OCI-LY3 (cell line): ENCODE measurements at regions not wholly inside any gene's neighbourhood (a gene's known extent, or its start where the extent isn't known, plus 50 kb on each side); places are given as distances from the start of the nearest gene placed in this dataset.
A peak's percentile ranks its signal among the peaks of the same experiment; 100 is the strongest.

Source experiments
- H2AFZ ChIP-seq: fragments of 200-600, 300-600 bp; shearing (Covaris generic); 2 replicates; pipeline ENCODE4 v1.6.0; 2014; ENCODE audit warnings: antibody characterized with exemption, low read depth, low read length
- H3K27ac ChIP-seq: fragments of 200-600, 300-600 bp; sonication (generic); 2 replicates; pipeline ENCODE4 v1.5.1; 2014; ENCODE audit warnings: mild to moderate bottlenecking, low read length, moderate library complexity, mixed read lengths
- H3K27me3 ChIP-seq: fragments of 200-600, 300-600 bp; sonication (generic); 2 replicates; pipeline ENCODE4 v1.6.1; 2014; ENCODE audit warnings: low read depth, low read length, mixed read lengths
- H3K36me3 ChIP-seq: fragments of 200-600, 300-600 bp; sonication (generic); replicated peaks from 2 replicates; pipeline ENCODE3; 2014; ENCODE audit warnings: low read depth, low read length, mixed read lengths
- H3K4me1 ChIP-seq: fragments of 300-600, 200-600 bp; sonication (generic); 2 replicates; pipeline ENCODE4 v1.6.1; 2014; ENCODE audit warnings: low read length, mixed read lengths
- H3K4me2 ChIP-seq: fragments of 200-600, 300-600 bp; sonication (generic); 2 replicates; pipeline ENCODE4 v1.6.1; 2014; ENCODE audit warnings: low read length, mixed read lengths
- H3K4me3 ChIP-seq: fragments of 300-600, 200-600 bp; sonication (generic); 2 replicates; pipeline ENCODE4 v1.5.1; 2014; ENCODE audit warnings: antibody characterized with exemption, mild to moderate bottlenecking, low read length, moderate library complexity
- H3K79me2 ChIP-seq: fragments of 300-600, 200-600 bp; shearing (Covaris generic); 2 replicates; pipeline ENCODE4 v1.6.1; 2014; ENCODE audit warnings: mild to moderate bottlenecking, low read length, mixed read lengths
- H3K9ac ChIP-seq: fragments of 300-600, 200-600 bp; shearing (Covaris generic); 2 replicates; pipeline ENCODE4 v1.6.0; 2014; ENCODE audit warnings: mild to moderate bottlenecking, low read length, moderate library complexity
- H3K9me3 ChIP-seq: fragments of 200-600, 300-600 bp; shearing (Covaris generic); 2 replicates; pipeline ENCODE4 v1.6.1; 2014; ENCODE audit warnings: low read length, mixed read lengths; ENCODE audit not compliant: insufficient read depth
- H4K20me1 ChIP-seq: fragments of 200-600, 300-600 bp; sonication (generic); 2 replicates; pipeline ENCODE4 v1.6.1; 2016; ENCODE audit warnings: low read length, mixed read lengths; ENCODE audit not compliant: insufficient read depth
- CTCF ChIP-seq: fragments of 200-600, 300-600 bp; sonication (generic); IDR thresholded peaks from 2 replicates; pipeline ENCODE4 v1.5.1; 2014; ENCODE audit warnings: antibody characterized with exemption, low read length, low read depth
- EZH2phosphoT487 ChIP-seq: fragments of 200-600 bp; shearing (Covaris generic); IDR thresholded peaks from 2 replicates; pipeline ENCODE4 v1.6.1; 2018; ENCODE audit warnings: antibody characterized with exemption, mixed run types, low read depth

- no peak overlapping the region for H2AFZ ChIP-seq
- TF ChIP-seq CTCF (no peak), EZH2phosphoT487 (no peak)
- H3K27ac ChIP-seq: no peak overlapping the region
- H3K4me1 ChIP-seq: peaks cover 11% of the 10 kb centered on the region
- no peaks in the 10 kb centered on the region for H3K79me2 ChIP-seq
- H3K4me3 ChIP-seq: no peak overlapping the region
- H4K20me1 ChIP-seq: no peaks in the 10 kb centered on the region
- H3K27me3 ChIP-seq: no peaks in the 10 kb centered on the region
- no peak overlapping the region for H3K9ac ChIP-seq
- no peaks in the 10 kb centered on the region for H3K36me3 ChIP-seq
- no peak overlapping the region for H3K4me2 ChIP-seq
- H3K9me3 ChIP-seq: no peaks in the 10 kb centered on the region
These were observed 348.0 kb downstream of the RPS4Y2 start for GRCh38 chrY:21103885-21104284.

DNA sequence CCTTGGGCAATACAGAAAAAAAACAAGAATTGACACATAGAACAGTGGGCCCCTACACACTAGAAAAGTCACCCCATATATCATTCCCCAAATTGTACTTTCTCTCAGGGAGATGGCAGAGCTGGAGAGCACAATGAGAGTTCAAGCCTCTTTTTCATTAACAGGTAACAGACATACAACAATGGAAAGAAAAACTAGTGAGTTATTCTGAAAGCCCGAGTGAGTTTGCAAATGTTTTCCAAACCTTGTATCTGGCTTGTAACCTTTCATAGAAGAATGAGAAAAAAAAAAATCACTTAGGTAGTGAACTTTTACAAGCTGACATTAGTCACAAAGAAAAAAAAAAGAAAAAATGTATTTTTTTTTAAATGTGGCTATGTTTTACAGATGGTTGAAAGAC, 349.6 kb downstream of the RPS4Y2 start:
- no peaks in the 10 kb centered on the region for H3K36me3 ChIP-seq
- H3K27ac ChIP-seq: no peak overlapping the region
- peaks cover 11% of the 10 kb centered on the region for H3K4me1 ChIP-seq
- no peaks in the 10 kb centered on the region for H3K79me2 ChIP-seq
- H3K4me3 ChIP-seq: no peak overlapping the region
- no peak overlapping the region for H2AFZ ChIP-seq
- H3K9me3 ChIP-seq: no peaks in the 10 kb centered on the region
- no peak overlapping the region for H3K9ac ChIP-seq
- H3K27me3 ChIP-seq: no peaks in the 10 kb centered on the region
- no peak overlapping the region for H3K4me2 ChIP-seq
- H4K20me1 ChIP-seq: no peaks in the 10 kb centered on the region
- TF ChIP-seq EZH2phosphoT487 (no peak), CTCF (no peak)

DNA sequence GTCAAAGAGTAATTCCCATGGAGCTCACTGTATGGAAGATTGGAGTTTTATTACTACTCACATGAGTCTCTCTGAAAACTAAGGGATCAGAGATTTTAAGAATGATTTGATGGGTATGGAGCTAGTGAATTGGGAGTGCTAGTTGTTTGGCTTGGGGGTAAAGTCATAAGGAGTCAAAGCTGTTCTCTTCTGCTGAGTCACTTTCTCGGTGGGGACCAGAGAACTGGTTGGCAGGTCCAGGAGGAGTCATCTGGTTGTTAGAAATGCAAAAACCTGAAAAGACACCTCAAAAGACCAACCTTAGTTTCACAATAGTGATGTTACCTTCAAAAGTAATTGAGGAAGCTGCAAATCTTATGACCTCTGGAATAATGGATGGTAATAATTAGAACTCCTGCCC, 355.4 kb downstream of the RPS4Y2 start:
- Histone ChIP-seq H2AFZ (no peak overlapping the region), H3K4me3 (no peak overlapping the region), H3K4me2 (no peak overlapping the region), H3K9ac (no peak overlapping the region), H3K27me3 (no peaks in the 10 kb centered on the region), H3K4me1 (peaks cover 7% of the 10 kb centered on the region), H3K36me3 (no peaks in the 10 kb centered on the region), H3K27ac (no peak overlapping the region), H3K79me2 (no peaks in the 10 kb centered on the region), H3K9me3 (no peaks in the 10 kb centered on the region), H4K20me1 (no peaks in the 10 kb centered on the region)
- TF ChIP-seq EZH2phosphoT487: no peak

DNA sequence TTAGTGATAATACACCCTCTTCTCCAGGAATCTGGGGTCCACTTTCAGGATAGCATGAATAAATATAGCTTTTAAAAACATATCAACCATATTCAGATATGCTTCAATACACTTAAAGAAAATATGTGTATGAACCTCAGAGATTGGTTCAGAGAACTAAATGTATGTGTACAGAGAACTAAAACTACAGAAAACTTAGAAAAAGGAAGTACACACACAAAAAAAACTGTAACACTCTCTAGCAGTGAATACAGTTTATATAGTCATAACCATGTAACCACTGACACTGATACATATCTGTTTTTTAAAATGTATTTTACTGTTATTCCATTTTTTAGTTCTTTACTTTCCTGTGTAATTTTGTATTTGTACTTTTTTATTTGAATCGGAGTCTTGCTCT, 365.2 kb downstream of the RPS4Y2 start:
- H3K79me2 ChIP-seq: no peaks in the 10 kb centered on the region
- no peaks in the 10 kb centered on the region for H4K20me1 ChIP-seq
- H3K4me3 ChIP-seq: no peak overlapping the region
- no peaks in the 10 kb centered on the region for H3K27me3 ChIP-seq
- H3K9ac ChIP-seq: no peak overlapping the region
- no peaks in the 10 kb centered on the region for H3K9me3 ChIP-seq
- H3K4me2 ChIP-seq: peak overlapping the region; percentile 10; the same call in 1 of the 2 replicates
- no peaks in the 10 kb centered on the region for H3K36me3 ChIP-seq
- TF ChIP-seq EZH2phosphoT487 (no peak), CTCF (no peak)
- no peak overlapping the region; the same call in 1 of the 2 replicates for H3K27ac ChIP-seq
- peaks cover 12% of the 10 kb centered on the region for H3K4me1 ChIP-seq
- no peak overlapping the region for H2AFZ ChIP-seq

DNA sequence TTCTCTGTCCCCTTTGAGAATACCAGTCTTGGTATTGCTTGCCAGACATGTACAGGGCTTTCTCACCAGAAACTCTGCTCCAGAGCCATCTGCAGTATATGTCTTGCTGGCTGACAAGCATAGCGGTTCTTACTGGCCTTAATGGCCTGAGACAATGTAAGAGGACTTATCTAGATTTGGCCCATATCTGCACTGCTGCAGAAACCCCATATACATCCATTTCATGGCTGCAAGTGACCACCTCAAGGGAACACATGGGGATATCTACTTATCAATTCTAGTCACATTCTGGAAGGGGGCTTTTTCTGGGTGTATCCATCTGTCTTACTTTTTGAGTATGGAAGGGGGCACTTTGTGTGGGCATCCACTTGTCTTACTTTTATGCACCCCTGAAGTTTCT, 375.5 kb upstream of the RBMY1B start:
- TF ChIP-seq CTCF (no peak), EZH2phosphoT487 (no peak)
- no peak overlapping the region for H2AFZ ChIP-seq
- peaks cover 30% of the 10 kb centered on the region for H3K4me1 ChIP-seq
- H3K27me3 ChIP-seq: no peaks in the 10 kb centered on the region
- no peaks in the 10 kb centered on the region for H3K9me3 ChIP-seq
- H3K27ac ChIP-seq: no peak overlapping the region
- H3K9ac ChIP-seq: no peak overlapping the region
- H3K79me2 ChIP-seq: no peaks in the 10 kb centered on the region
- H3K4me3 ChIP-seq: no peak overlapping the region
- H4K20me1 ChIP-seq: no peaks in the 10 kb centered on the region
- H3K36me3 ChIP-seq: no peaks in the 10 kb centered on the region
- no peak overlapping the region for H3K4me2 ChIP-seq
